Dermis blood vessel endothelial cell (primary cell): ENCODE measurements at regions not wholly inside any gene's neighbourhood (a gene's known extent, or its start where the extent isn't known, plus 50 kb on each side); places are given as distances from the start of the nearest gene placed in this dataset.

Source experiments
- DNase-seq: peaks from one replicate; pipeline ENCODE4 v3.0.0; 2010

DNA sequence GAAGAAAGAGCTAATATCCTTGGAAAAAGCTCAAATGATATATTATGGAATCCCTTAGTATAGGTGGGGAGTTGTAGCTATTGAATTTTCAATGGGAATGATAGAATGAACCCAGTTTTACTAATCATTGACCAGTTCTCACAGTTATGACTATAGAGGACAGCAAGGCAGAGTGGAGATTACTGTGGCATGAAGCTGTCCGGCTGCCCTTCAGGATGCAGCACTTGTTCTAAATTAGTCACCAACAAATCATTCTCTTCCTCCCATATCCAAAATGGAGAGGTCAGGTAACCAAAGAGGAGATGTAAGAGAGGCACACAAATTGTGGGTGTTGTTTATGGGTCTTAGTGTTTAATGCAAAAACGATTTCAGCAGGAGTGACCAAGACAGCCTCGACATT, 1490.0 kb upstream of the MIR17HG start:
- no peak for DNase-seq

GRCh38 chr13:89862011-89862690, 1485.3 kb upstream of the MIR17HG start:
- no peak for DNase-seq

DNA sequence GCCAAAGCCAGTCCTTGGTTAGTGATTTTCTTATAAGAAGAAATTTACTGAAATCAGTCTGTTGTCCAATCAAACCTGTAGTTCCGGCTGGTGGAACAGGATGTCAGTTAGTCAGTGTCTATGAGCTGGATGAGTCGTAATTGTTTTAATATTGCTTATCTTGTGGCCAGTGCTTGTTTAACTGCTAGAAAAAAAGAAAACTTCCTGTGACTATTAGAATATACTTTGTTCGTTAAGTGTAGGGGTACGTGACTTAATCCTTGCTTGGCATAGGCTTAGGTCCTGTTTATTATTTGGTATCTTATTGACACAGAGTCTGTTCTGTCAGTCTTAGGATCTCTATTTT, 1484.8 kb upstream of the MIR17HG start:
- DNase-seq: no peak

GRCh38 chr13:89865164-89866064, 1482.1 kb upstream of the MIR17HG start:
- DNase-seq: no peak

DNA sequence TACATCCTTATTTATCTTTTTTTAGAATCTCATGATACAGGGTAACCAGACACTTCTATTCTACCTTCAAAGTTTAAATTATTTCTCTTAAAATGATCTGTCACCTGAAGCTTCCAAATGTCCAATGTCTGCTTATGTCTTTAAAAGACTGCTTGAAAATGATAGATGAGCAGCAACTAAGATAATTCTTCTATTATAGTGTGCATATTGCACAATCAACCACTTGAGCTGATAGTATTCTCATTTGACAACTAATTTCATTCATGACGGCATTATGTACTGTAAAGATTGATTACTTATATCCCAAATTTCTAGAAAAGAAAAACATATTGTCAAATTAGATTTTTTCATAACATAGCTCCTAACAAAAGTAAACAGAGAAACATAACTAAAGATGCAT, 1478.2 kb upstream of the MIR17HG start:
- DNase-seq: no peak

- DNase-seq: no peak
These were observed 1468.6 kb upstream of the MIR17HG start for GRCh38 chr13:89878904-89879303.

DNA sequence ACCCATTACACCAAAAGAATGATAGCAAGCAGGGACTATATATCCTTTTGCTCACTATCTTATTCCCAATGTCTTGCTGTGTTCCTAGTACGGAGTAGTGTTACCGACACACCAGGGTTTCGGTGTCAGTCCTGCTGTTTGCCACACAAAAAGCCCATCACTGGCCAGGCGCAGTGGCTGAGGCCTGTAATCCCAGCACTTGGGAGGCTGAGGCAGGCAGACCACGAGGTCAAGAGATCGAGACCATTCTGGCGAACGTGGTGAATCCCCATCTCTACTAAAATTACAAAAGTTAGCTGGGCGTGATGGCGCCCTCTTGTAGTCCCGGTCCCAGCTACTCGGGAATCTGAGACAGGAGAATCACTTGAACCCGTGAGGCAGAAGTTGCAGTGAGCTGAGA, 1467.3 kb upstream of the MIR17HG start:
- DNase-seq: no peak

DNA sequence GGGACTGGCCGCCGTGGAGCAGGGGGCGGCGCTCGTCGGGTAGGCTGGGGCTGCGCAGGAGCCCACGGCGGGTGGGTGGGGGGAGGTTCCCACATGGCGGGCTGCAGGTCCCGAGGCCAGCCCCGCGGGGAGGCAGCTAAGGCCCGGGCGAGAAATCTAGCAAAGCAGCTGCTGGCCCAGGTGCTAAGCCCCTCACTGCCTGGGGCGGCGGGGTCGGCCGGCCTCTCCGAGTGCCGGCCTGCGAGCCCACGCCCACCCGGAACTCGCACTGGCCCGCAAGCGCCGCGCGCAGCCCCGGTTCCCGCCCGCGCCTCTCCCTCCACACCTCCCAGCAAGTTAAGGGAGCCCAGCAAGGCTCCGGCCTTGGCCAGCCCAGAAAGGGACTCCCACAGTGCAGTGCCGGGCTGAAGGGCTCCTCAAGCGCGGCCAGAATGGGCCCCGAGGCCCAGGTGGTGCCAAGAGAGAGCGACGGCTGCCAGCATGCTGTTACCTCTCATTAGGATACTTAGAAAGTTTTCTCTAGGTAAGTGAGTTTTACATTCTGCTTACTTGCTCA, 1463.5 kb upstream of the MIR17HG start:
- no peak for DNase-seq

GRCh38 chr13:89890806-89891205, 1456.7 kb upstream of the MIR17HG start:
- DNase-seq: no peak

DNA sequence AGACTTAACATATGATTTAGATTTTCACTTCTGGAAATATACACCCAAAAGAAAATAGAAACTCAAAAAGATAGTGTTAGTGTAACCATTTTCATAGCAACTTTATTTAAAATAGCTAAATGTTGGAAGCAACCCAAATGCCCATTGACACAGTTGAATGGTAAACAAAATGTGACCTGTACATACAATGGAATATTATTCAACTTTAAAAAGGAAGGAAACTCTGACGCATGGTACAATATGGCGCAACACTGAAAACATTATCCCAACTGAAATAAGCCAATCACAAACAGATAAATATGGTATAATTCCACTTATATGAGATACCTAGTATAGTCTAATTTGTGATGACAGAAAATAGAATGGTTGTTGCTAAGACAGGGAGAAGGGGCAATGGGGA, 1456.1 kb upstream of the MIR17HG start:
- peak; percentile 19 for DNase-seq

- DNase-seq: no peak
These were observed 1449.8 kb upstream of the MIR17HG start for GRCh38 chr13:89897681-89898080.

- DNase-seq: no peak
These were observed 1448.0 kb upstream of the MIR17HG start for GRCh38 chr13:89899302-89900103.

- DNase-seq: peak; percentile 1
These were observed 1447.3 kb upstream of the MIR17HG start for GRCh38 chr13:89900104-89900765.

DNA sequence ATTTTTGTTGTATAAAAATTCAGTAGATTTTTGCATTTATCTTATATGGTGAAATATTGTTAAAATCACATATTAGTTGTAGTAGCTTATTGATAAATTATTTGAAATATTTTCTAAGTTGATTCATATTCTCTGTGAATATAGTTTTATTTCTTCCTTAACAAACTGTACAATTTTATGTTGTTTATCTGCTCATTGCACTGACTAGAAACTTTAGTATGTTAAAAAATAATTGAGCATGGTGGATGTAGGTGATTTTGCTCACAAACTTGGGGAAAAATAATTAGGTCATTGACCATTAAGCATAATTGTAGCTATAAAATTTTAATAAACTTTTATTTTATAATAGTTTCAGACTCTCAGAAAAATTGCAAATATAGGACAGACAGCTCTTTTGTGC, 1445.3 kb upstream of the MIR17HG start:
- no peak for DNase-seq

- DNase-seq: no peak
These were observed 1444.4 kb upstream of the MIR17HG start for GRCh38 chr13:89903115-89903514.

DNA sequence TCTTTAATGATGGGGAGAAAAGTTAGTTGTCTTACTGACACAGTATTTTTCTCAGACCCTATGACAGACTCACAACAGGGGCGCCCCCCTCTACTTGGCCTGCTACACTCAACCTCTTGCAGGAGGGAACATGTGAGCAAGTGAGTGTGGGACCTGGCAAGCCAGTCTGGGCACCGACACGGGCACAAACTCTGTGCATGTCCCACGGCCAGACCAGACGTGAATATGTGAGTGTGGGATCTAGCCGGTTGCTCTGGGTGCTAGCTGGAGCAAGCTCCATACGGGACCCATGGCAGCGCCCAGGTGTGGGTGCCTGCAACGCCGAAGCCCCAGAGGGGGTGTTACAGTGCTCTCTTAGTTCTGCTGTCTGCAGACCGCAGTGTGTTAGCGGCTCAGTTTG, 1437.3 kb upstream of the MIR17HG start:
- no peak for DNase-seq

GRCh38 chr13:89916551-89916950, 1430.9 kb upstream of the MIR17HG start:
- DNase-seq: no peak

GRCh38 chr13:89920461-89920860, 1427.0 kb upstream of the MIR17HG start:
- no peak for DNase-seq

DNA sequence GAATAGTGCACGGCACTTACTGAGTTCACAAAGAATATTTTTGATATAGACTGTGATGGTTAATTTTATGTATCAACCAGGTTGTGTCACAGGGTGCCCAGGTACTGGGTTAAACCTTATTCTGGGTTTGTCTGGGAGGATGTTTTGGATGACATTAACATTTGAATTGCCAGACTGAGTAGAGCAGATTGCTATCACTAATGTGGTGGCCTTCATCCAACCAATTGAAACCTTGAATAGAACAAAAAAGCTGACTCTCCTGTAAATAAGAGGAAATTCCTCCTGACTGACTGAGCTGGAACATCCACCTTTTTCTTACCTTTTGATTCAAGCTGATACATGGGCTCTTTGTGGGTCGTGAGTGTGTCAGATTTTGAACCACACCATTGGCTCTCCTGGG, 1424.4 kb upstream of the MIR17HG start:
- DNase-seq: no peak

DNA sequence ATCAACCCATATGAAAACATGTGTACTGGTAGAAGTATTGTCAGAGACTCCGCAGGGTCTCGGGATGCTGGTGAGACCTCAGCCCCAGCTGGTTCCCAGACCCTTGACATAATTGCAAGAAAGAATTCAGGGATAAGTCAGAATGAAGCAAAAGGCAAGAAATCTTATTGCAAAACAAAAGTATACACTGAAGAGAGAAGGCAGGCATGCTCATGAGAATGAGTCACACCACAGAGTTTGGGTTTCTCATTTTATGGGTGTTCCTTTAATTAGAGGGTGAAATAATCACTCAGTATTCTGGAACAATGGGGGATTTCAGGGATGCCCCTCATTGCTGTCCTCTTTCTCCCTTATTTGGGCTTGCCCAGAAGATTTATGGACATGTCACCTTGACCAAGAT, 1423.8 kb upstream of the MIR17HG start:
- DNase-seq: no peak

- peak; percentile 4 for DNase-seq
These were observed 1422.4 kb upstream of the MIR17HG start for GRCh38 chr13:89925107-89925506.

- DNase-seq: no peak
These were observed 1416.6 kb upstream of the MIR17HG start for GRCh38 chr13:89930861-89931260.

DNA sequence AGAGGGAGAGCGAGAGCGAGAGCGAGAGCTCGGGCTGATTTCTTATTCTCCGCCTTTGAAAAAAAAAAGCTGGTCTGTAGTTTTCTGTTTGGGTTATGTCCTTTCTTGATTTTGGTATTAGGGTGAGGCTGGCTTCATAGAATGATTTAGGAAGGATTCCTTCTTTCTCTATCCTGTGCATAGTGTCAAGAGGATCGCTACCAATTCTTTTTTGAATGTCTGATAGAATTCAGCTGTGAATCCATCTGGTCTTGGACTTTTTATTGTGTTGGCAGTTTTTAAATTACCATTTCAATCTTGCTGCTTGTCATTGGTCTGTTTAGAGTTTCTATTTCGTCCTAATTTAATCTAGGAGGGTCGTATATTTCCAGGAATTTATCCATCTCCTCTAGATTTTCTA, 1414.6 kb upstream of the MIR17HG start:
- DNase-seq: no peak
